CD14-positive monocyte (primary cell): ENCODE measurements at regions not wholly inside any gene's neighbourhood (a gene's known extent, or its start where the extent isn't known, plus 50 kb on each side); places are given as distances from the start of the nearest gene placed in this dataset.

Source experiments
- DNase-seq, 3 donors: peaks; one replicate each; pipeline ENCODE4 v3.0.0-alpha.2; 2011 to 2022
- H2AFZ ChIP-seq: 2 replicates; pipeline ENCODE4 v1.6.0; 2012; ENCODE audit warnings: mild to moderate bottlenecking, low read depth, low read length, inconsistent platforms; ENCODE audit not compliant: insufficient read depth, poor library complexity, severe bottlenecking
- H3K27ac ChIP-seq, 2 donors: 1 replicate in 1 of 2; 2 replicates in 1 of 2; pipeline ENCODE4 v1.5.1; 2012 to 2013; ENCODE audit warnings: low read length in 2 of 2, control low read depth in 1 of 2, inconsistent platforms in 1 of 2, low read depth in 1 of 2, mild to moderate bottlenecking in 1 of 2
- H3K27me3 ChIP-seq, 2 donors: one replicate each; pipeline versions ENCODE4 v1.6.0 to v1.6.1; 2011 to 2013; ENCODE audit warnings: low read length in 2 of 2; ENCODE audit not compliant: control insufficient read depth in 2 of 2, insufficient read depth in 2 of 2
- H3K36me3 ChIP-seq, 2 donors: replicated peaks in 1 of 2; 1 replicate in 1 of 2; 2 replicates in 1 of 2; pipeline versions ENCODE4 v1.5.1 to v1.6.1; 2012 to 2013; ENCODE audit warnings: low read length in 2 of 2, control low read depth in 1 of 2, inconsistent platforms in 1 of 2, mild to moderate bottlenecking in 1 of 2; ENCODE audit not compliant: insufficient read depth in 2 of 2, control insufficient read depth in 1 of 2
- H3K4me1 ChIP-seq, 2 donors: 1 replicate in 1 of 2; 2 replicates in 1 of 2; pipeline versions ENCODE4 v1.5.1 to v1.6.1; 2012 to 2013; ENCODE audit warnings: low read length in 2 of 2, control low read depth in 1 of 2, inconsistent platforms in 1 of 2, mild to moderate bottlenecking in 1 of 2, moderate library complexity in 1 of 2; ENCODE audit not compliant: insufficient read depth in 2 of 2, control insufficient read depth in 1 of 2
- H3K4me2 ChIP-seq: replicated peaks from 2 replicates; pipeline ENCODE3; 2012; ENCODE audit warnings: low read length, moderate library complexity, mild to moderate bottlenecking; ENCODE audit not compliant: poor library complexity, severe bottlenecking; ENCODE audit errors: extremely low read depth
- H3K4me3 ChIP-seq, 3 experiments: fragments of 200-600 bp in 1 of 3; sonication (generic) in 1 of 3; replicated peaks in 1 of 3; 1 replicate in 2 of 3; 2 replicates in 1 of 3; pipeline ENCODE4 v1.5.1; 2011 to 2013; ENCODE audit warnings: low read length in 3 of 3, mild to moderate bottlenecking in 3 of 3, control low read depth in 2 of 3, low read depth in 2 of 3, inconsistent platforms in 1 of 3, moderate library complexity in 1 of 3
- H3K79me2 ChIP-seq: 2 replicates; pipeline ENCODE4 v1.6.0; 2012; ENCODE audit warnings: mild to moderate bottlenecking, control low read depth, inconsistent platforms, low read length, moderate library complexity; ENCODE audit not compliant: insufficient read depth
- H3K9ac ChIP-seq: 2 replicates; pipeline ENCODE4 v1.6.0; 2017; ENCODE audit warnings: low read length, mild to moderate bottlenecking; ENCODE audit not compliant: insufficient read depth, poor library complexity, severe bottlenecking
- H3K9me3 ChIP-seq, 2 donors: replicated peaks in 1 of 2; 1 replicate in 1 of 2; 2 replicates in 1 of 2; pipeline versions ENCODE4 v1.5.1 to v1.6.1; 2012 to 2013; ENCODE audit warnings: low read length in 2 of 2, control low read depth in 1 of 2; ENCODE audit not compliant: control insufficient read depth in 1 of 2, insufficient read depth in 1 of 2
- H4K20me1 ChIP-seq: 2 replicates; pipeline ENCODE4 v1.6.0; 2012; ENCODE audit warnings: mild to moderate bottlenecking, low read length, control low read depth, moderate library complexity; ENCODE audit not compliant: insufficient read depth
- H3K27ac Mint-ChIP-seq, 7 donors: one replicate each; pipeline ENCODE4 v1.8.0; 2020; ENCODE audit warnings: mild to moderate bottlenecking in 7 of 7, mixed read lengths in 7 of 7, moderate library complexity in 6 of 7, inconsistent platforms in 2 of 7
- H3K27me3 Mint-ChIP-seq, 3 donors: one replicate each; pipeline ENCODE4 v1.8.0; 2021 to 2022; ENCODE audit warnings: low read depth in 3 of 3, mild to moderate bottlenecking in 3 of 3, mixed read lengths in 3 of 3, moderate library complexity in 3 of 3, inconsistent platforms in 1 of 3
- H3K36me3 Mint-ChIP-seq, 2 donors: one replicate each; pipeline ENCODE4 v1.8.0; 2020; ENCODE audit warnings: mixed read lengths in 2 of 2, inconsistent platforms in 1 of 2, mild to moderate bottlenecking in 1 of 2
- H3K4me1 Mint-ChIP-seq: one replicate; pipeline ENCODE4 v1.8.0; 2020; ENCODE audit warnings: mild to moderate bottlenecking, mixed read lengths
- H3K4me3 Mint-ChIP-seq, 2 donors: one replicate each; pipeline ENCODE4 v1.8.0; 2020; ENCODE audit warnings: mild to moderate bottlenecking in 2 of 2, mixed read lengths in 2 of 2, moderate library complexity in 1 of 2
- H3K9me3 Mint-ChIP-seq, 7 donors: one replicate each; pipeline ENCODE4 v1.8.0; 2020 to 2022; ENCODE audit warnings: mixed read lengths in 7 of 7, mild to moderate bottlenecking in 6 of 7, moderate library complexity in 6 of 7, inconsistent platforms in 2 of 7
- CTCF ChIP-seq: fragments of 200-600 bp; IDR thresholded peaks from one replicate; pipeline ENCODE4 v1.8.0; 2022; ENCODE audit warnings: antibody characterized with exemption, mild to moderate bottlenecking
- WGBS: methylation state at CpG from one replicate; pipeline ENCODE4 v1.1.5; 2013; ENCODE audit warnings: missing lambda C conversion rate; ENCODE audit not compliant: insufficient coverage; 5-methylcytosine and 5-hydroxymethylcytosine counted together
- intact Hi-C, 2 donors: fragments of 100-400 bp; cut with micrococcal nuclease; formaldehyde crosslinking; loops; one replicate each; pipeline versions ENCODE4 v1.15.0 to v1.15.1; 2023

- Histone ChIP-seq H3K4me3 (no peak overlapping the region), H3K4me1 (no peaks in the 10 kb centered on the region), H3K27ac (no peak overlapping the region), H4K20me1 (no peaks in the 10 kb centered on the region), H3K79me2 (no peaks in the 10 kb centered on the region), H3K4me2 (no peak overlapping the region), H3K27me3 (no peaks in the 10 kb centered on the region), H3K9me3 (no peaks in the 10 kb centered on the region), H3K9ac (no peak overlapping the region), H3K36me3 (no peaks in the 10 kb centered on the region), H2AFZ (no peak overlapping the region)
- no peak overlapping the region for H3K4me3 Mint-ChIP-seq
- WGBS, result no CpG with 5 or more reads among the region's 2 CpGs
- no peaks in the 10 kb centered on the region for H3K36me3 Mint-ChIP-seq
- H3K27me3 Mint-ChIP-seq, result peaks cover 1 to 7% (median 6%) of the 10 kb centered on the region in 3 donors
- H3K4me1 Mint-ChIP-seq, result no peaks in the 10 kb centered on the region
- peak overlapping the region in 1 of 7 donors; percentile 31 for H3K27ac Mint-ChIP-seq
- no peak for DNase-seq
- TF ChIP-seq CTCF, result no peak
- H3K9me3 Mint-ChIP-seq, result peaks cover 0 to 6% (median 3%) of the 10 kb centered on the region in 7 donors
- intact Hi-C loops, result no loop called here
Observed at GRCh38 chr12:65608319-65608916, 215.9 kb upstream of the HMGA2 start.

GRCh38 chr12:65609359-65609771, 214.9 kb upstream of the HMGA2 start:
- no peak overlapping the region for H3K9ac ChIP-seq
- no peak overlapping the region for H3K4me2 ChIP-seq
- peaks cover 0 to 6% (median 3%) of the 10 kb centered on the region in 7 donors for H3K9me3 Mint-ChIP-seq
- H3K4me3 Mint-ChIP-seq, result no peak overlapping the region
- TF ChIP-seq CTCF, result no peak
- no peaks in the 10 kb centered on the region for H3K9me3 ChIP-seq
- peaks cover 0 to 3% of the 10 kb centered on the region in 2 donors for H3K4me1 ChIP-seq
- peaks cover 0 to 7% (median 6%) of the 10 kb centered on the region in 3 donors for H3K27me3 Mint-ChIP-seq
- intact Hi-C loops, result no loop called here
- no peaks in the 10 kb centered on the region for H3K36me3 ChIP-seq
- WGBS, result 75% methylated on average over 1 of the region's 4 CpGs
- DNase-seq, result no peak
- H3K27me3 ChIP-seq, result no peaks in the 10 kb centered on the region
- H3K79me2 ChIP-seq, result no peaks in the 10 kb centered on the region
- no peak overlapping the region for H3K4me3 ChIP-seq
- H3K36me3 Mint-ChIP-seq, result no peaks in the 10 kb centered on the region
- peaks cover 4% of the 10 kb centered on the region for H3K4me1 Mint-ChIP-seq
- H2AFZ ChIP-seq, result no peak overlapping the region
- H4K20me1 ChIP-seq, result no peaks in the 10 kb centered on the region
- H3K27ac ChIP-seq, result no peak overlapping the region
- peak overlapping the region in 1 of 7 donors; percentile 1 for H3K27ac Mint-ChIP-seq
